Activated CD4-positive, alpha-beta T cell treated with anti-CD3 and anti-CD28 coated beads, Interleukin-10, Interleukin-2, amounts not matched to agents 100 ng/mL and 50 ng/mL, durations not matched to agents 16 hours and 8 hours (primary cell): ENCODE measurements at regions not wholly inside any gene's neighbourhood (a gene's known extent, or its start where the extent isn't known, plus 50 kb on each side); places are given as distances from the start of the nearest gene placed in this dataset.
"Not testable (repeated sequence)": the region's sequence is repeated elsewhere in the genome, so short reads cannot be mapped to it uniquely, and the experiment has no call there.

Experiments
- DNase-seq: peaks from one replicate; pipeline ENCODE4 v3.0.0-alpha.2; 2020

- no peak for DNase-seq
Measured at GRCh38 chr17:31798205-31798724, 60.8 kb downstream of the COPRS start.

- not testable (repeated sequence) for DNase-seq
Measured at GRCh38 chr17:31795941-31796340, 63.1 kb downstream of the COPRS start.

- no peak for DNase-seq
Measured at GRCh38 chr17:31794111-31794510, 64.9 kb downstream of the COPRS start.

- DNase-seq, result not testable (repeated sequence)
Measured at GRCh38 chr17:31793634-31794033, 65.4 kb downstream of the COPRS start.

- DNase-seq, result no peak
Measured at GRCh38 chr17:31792007-31792585, 66.9 kb downstream of the COPRS start.

GRCh38 chr17:31789707-31790505, 69.1 kb downstream of the COPRS start:
- no peak for DNase-seq

GRCh38 chr17:31788956-31789355, 70.1 kb downstream of the COPRS start:
- DNase-seq, result no peak

- no peak for DNase-seq
Measured at GRCh38 chr17:31788571-31788946, 70.5 kb downstream of the COPRS start.

- DNase-seq, result no peak
Measured at GRCh38 chr17:31787857-31788570, 71.0 kb downstream of the COPRS start.

- DNase-seq, result no peak
Measured at GRCh38 chr17:31786796-31787481, 72.1 kb downstream of the COPRS start.

GRCh38 chr17:31780483-31780882, 78.6 kb downstream of the COPRS start:
- DNase-seq, result no peak

GRCh38 chr17:31778523-31778922, 80.5 kb downstream of the COPRS start:
- DNase-seq, result no peak

- DNase-seq, result not testable (repeated sequence)
Measured at GRCh38 chr17:31771328-31771727, 87.7 kb downstream of the COPRS start.

GRCh38 chr17:31770501-31770900, 88.5 kb downstream of the COPRS start:
- not testable (repeated sequence) for DNase-seq

GRCh38 chr17:31761836-31762510, 97.1 kb downstream of the COPRS start:
- not testable (repeated sequence) for DNase-seq

- DNase-seq, result no peak
Measured at GRCh38 chr17:31758646-31759045, 100.4 kb downstream of the COPRS start.

GRCh38 chr17:31757097-31757496, 101.9 kb downstream of the COPRS start:
- DNase-seq, result no peak

GRCh38 chr17:31754239-31754945, 104.7 kb downstream of the COPRS start:
- DNase-seq, result no peak

- DNase-seq, result no peak
Measured at GRCh38 chr17:31753011-31753410, 106.0 kb downstream of the COPRS start.

- DNase-seq, result no peak
Measured at GRCh38 chr17:31752584-31752983, 106.5 kb downstream of the COPRS start.

- DNase-seq, result no peak
Measured at GRCh38 chr17:31750578-31750977, 108.5 kb downstream of the COPRS start.

- DNase-seq, result no peak
Measured at GRCh38 chr17:31748881-31749280, 110.2 kb downstream of the COPRS start.
